Lower lobe of right lung (tissue), 2 donors: ENCODE measurements at regions not wholly inside any gene's neighbourhood (a gene's known extent, or its start where the extent isn't known, plus 50 kb on each side); places are given as distances from the start of the nearest gene placed in this dataset.
"Not testable (repeated sequence)": the region's sequence is repeated elsewhere in the genome, so short reads cannot be mapped to it uniquely, and the experiment has no call there.

Experiments used
- ATAC-seq, 2 donors: fragments of 200-7000 bp; cut with Tn5 transposase; one replicate each; pipeline ENCODE4 v1.9.1; 2020 to 2022; ENCODE audit warnings: mild to moderate bottlenecking in 2 of 2, moderate library complexity in 2 of 2
- DNase-seq: peaks from one replicate; pipeline ENCODE4 v3.0.0-alpha.2; 2020
- H3K27ac ChIP-seq: fragments of 200-600 bp; one replicate; pipeline ENCODE4 v1.8.0; 2022
- H3K27me3 ChIP-seq: fragments of 200-600 bp; one replicate; pipeline ENCODE4 v1.8.0; 2022; ENCODE audit warnings: low read depth
- H3K36me3 ChIP-seq: fragments of 200-600 bp; one replicate; pipeline ENCODE4 v1.8.0; 2022; ENCODE audit warnings: mild to moderate bottlenecking
- H3K4me1 ChIP-seq: fragments of 200-600 bp; one replicate; pipeline ENCODE4 v1.8.0; 2022
- H3K4me3 ChIP-seq: fragments of 200-600 bp; one replicate; pipeline ENCODE4 v1.8.0; 2022; ENCODE audit warnings: mild to moderate bottlenecking
- H3K9me3 ChIP-seq: fragments of 200-600 bp; one replicate; pipeline ENCODE4 v1.8.0; 2022
- intact Hi-C: fragments of 100-400 bp; cut with DNase I; formaldehyde crosslinking; loops from one replicate; pipeline ENCODE4 v1.11.0; 2022
- TF ChIP-seq, protein P1 (sequence below): fragments of 200-600 bp; IDR thresholded peaks from one replicate; pipeline ENCODE4 v1.8.0; 2022; ENCODE audit warnings: antibody characterized with exemption, mild to moderate bottlenecking
- donor health status: DM: no; HTN: yes; CAD: no; lungs with severe emphysema.

DNA sequence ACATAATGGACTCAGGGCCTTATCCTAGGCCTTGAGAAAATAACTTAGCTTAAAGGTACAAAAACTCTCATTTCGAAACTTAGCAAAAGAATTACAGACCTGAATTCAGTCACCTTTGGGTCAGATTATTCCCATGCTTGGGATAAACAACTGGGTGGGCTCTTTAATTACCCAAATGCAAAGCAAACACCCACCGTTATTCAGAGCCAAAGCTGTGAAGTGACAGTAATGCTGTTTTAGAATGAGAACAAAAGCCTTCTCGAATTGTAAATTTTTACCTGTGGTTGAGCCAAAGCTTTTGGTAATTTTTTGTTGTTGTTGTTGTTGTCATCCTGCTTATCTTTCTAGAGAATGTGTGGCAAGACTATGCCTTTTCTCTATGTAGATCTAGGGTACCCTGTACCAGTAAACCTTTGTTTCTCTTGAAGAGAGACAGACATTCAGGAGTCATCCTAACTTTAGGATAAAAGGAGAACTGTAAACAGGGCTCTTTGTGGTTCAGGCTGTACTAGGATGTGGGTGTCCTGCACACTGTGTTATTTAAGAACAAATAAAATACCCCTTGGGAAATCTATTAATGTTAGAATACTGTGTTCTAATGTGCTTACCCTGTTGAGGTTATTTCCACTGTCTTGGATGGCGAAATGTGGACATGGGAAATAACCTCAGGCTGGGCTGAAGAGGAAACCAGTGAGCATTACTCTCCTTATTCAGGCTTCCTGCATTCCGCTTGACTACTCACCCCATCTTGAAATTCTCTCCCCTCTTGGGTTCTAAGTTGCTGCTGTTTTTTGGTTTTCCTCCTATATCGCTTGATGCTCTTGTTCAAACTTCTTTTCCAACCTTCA lies 480.7 kb downstream of the CD83 start:
- DNase-seq: no peak
- ATAC-seq: no peak
- intact Hi-C loops: no loop called here
- Histone ChIP-seq H3K36me3 (no peaks in the 10 kb centered on the region), H3K27ac (no peak overlapping the region), H3K4me1 (no peaks in the 10 kb centered on the region), H3K9me3 (no peaks in the 10 kb centered on the region), H3K27me3 (no peaks in the 10 kb centered on the region), H3K4me3 (no peak overlapping the region)
- TF ChIP-seq, protein P1, sequence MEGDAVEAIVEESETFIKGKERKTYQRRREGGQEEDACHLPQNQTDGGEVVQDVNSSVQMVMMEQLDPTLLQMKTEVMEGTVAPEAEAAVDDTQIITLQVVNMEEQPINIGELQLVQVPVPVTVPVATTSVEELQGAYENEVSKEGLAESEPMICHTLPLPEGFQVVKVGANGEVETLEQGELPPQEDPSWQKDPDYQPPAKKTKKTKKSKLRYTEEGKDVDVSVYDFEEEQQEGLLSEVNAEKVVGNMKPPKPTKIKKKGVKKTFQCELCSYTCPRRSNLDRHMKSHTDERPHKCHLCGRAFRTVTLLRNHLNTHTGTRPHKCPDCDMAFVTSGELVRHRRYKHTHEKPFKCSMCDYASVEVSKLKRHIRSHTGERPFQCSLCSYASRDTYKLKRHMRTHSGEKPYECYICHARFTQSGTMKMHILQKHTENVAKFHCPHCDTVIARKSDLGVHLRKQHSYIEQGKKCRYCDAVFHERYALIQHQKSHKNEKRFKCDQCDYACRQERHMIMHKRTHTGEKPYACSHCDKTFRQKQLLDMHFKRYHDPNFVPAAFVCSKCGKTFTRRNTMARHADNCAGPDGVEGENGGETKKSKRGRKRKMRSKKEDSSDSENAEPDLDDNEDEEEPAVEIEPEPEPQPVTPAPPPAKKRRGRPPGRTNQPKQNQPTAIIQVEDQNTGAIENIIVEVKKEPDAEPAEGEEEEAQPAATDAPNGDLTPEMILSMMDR: no peak

DNA sequence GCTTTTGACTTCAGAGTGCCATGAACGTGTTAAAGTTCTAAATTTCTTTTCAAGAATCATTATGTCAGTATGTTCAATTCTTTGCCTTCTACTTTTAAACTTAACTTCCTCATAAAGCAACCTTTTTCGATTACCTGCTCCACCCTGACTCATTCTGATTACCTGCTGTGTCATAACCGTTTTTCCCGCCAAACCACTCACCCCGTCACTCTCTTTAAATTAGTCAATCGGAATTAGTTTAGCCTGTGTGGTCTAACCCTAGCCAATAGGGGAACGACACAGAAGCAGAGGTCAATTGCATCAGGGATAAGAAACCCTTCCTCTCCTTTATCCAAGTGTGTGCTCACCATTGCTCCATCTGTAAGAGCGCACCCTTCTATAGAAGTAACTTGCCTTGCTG lies 482.7 kb downstream of the CD83 start:
- H3K36me3 ChIP-seq, H3K27ac ChIP-seq, H3K4me3 ChIP-seq, intact Hi-C loops, DNase-seq, H3K9me3 ChIP-seq, H3K27me3 ChIP-seq, H3K4me1 ChIP-seq, ATAC-seq: not testable (repeated sequence)

DNA sequence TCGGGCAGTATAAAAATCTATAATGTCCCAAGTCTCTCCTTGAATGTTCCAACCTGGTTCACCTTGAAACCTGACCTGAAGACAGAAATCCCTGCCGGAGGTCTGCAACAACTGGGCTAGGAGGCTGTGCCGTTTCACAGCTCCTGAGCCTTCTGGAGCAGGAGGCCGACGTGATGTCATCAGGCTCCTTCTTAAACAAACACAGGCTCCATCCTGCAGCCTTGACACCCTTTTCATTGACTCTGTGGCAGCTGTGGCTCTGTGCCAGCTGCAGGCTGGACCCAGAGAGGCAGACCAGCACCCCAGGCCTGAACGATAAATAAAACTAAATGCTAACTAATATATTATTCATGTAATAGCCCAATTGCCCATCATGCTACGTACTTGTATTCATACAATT lies 483.9 kb downstream of the CD83 start:
- TF ChIP-seq, protein P1: no peak
- DNase-seq (no peak), ATAC-seq (no peak)
- no peak overlapping the region for H3K4me3 ChIP-seq
- H3K27me3 ChIP-seq: no peaks in the 10 kb centered on the region
- intact Hi-C loops: no loop called here
- no peaks in the 10 kb centered on the region for H3K9me3 ChIP-seq
- H3K4me1 ChIP-seq: no peaks in the 10 kb centered on the region
- H3K36me3 ChIP-seq: no peaks in the 10 kb centered on the region
- H3K27ac ChIP-seq: no peak overlapping the region

DNA sequence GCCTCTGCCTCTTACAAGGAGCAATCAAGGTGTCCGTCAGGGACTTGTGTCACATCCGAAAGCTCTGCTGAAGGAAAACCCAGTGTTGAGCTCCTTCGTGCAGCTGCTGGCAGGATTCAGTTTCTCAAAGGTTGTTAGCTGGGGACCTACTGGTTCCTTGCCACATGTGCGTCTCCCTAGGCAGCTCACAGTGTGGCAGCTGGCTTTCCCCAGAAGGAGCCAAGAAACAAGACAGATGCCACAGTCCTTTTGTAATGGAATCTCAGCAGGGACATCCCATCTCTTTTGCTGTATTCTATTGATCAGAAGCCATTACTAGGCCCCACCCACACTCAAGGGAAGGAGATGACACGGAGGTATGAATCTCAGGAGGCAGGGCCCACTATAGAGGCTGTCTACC lies 488.8 kb downstream of the CD83 start:
- no peak for ATAC-seq
- intact Hi-C loops: no loop called here

DNA sequence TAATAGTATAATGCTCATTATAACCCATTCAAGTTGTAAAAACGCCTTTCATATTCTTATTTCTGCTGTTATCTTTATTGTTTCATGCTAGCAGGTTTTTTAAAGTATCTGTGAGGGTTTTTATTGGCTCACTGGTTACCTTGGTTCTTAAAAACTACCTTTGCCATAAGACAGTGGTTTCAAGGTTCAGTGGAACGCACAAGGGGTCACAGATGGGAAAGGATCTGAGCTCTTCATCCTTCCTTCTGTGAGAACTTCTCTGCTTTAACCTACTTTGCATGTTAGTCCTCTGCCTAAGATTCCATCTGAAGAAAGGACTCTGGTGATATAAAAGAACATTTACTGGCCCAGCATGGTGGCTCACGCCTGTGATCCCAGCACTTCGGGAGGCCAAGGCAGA lies 492.6 kb downstream of the CD83 start:
- TF ChIP-seq, protein P1: no peak
- Histone ChIP-seq H3K27me3 (no peaks in the 10 kb centered on the region), H3K4me3 (no peak overlapping the region), H3K27ac (no peak overlapping the region), H3K36me3 (no peaks in the 10 kb centered on the region), H3K9me3 (no peaks in the 10 kb centered on the region), H3K4me1 (no peaks in the 10 kb centered on the region)
- no peak for DNase-seq
- no peak for ATAC-seq
- intact Hi-C loops: no loop called here

More for the DNA sequence above, 488.8 kb downstream of the CD83 start:
- Histone ChIP-seq H3K36me3 (no peaks in the 10 kb centered on the region), H3K27ac (no peak overlapping the region), H3K9me3 (no peaks in the 10 kb centered on the region), H3K4me3 (no peak overlapping the region), H3K4me1 (no peaks in the 10 kb centered on the region), H3K27me3 (no peaks in the 10 kb centered on the region)
- no peak for DNase-seq
- TF ChIP-seq, protein P1: no peak
